Erythroblast (primary cell): ENCODE measurements at regions not wholly inside any gene's neighbourhood (a gene's known extent, or its start where the extent isn't known, plus 50 kb on each side); places are given as distances from the start of the nearest gene placed in this dataset.

Experiments
- GATA1 ChIP-seq: IDR thresholded peaks from 2 replicates; pipeline ENCODE4 v1.6.1; 2011; ENCODE audit warnings: low read depth, mild to moderate bottlenecking, control low read depth, low read length, moderate library complexity
- POLR2A ChIP-seq: IDR thresholded peaks from 2 replicates; pipeline ENCODE4 v1.6.1; 2011; ENCODE audit warnings: mild to moderate bottlenecking, low read length

DNA sequence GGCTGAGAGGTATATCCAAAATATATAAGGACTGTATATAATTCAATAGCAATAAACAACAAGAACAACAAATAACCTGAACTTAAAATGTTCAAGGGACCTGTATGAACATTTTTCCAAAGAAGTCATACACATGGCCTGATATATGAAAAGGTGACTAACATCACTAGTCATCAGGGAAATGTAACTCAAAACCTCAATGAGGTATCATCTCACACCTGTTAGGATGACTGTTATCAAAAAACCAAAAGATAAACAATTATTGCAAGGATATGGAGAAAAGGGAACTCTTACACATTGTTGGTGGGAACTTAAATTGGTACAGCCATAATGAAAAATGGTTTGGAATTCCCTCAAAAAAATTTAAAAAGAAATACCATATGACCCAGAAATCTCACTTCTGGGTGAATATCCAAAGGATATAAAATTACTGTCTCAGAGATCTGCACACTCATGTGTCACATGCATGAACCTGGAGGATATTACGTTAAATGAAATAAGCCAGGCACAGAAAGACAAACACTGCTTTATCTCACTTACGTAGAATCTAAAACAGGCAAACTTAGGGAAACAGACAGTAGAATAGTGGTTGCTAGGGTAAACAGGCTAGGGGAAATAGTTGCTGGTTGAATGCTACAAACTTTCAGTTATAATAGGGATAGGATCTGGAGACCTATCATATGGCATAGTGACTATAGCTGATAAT is 334.5 kb upstream of the MMADHC start:
- no peak for TF ChIP-seq POLR2A
- TF ChIP-seq GATA1, result no peak
